ENCODE measurements at regions not wholly inside any gene's neighbourhood (a gene's known extent, or its start where the extent isn't known, plus 50 kb on each side); places are given as distances from the start of the nearest gene placed in this dataset.

DNA sequence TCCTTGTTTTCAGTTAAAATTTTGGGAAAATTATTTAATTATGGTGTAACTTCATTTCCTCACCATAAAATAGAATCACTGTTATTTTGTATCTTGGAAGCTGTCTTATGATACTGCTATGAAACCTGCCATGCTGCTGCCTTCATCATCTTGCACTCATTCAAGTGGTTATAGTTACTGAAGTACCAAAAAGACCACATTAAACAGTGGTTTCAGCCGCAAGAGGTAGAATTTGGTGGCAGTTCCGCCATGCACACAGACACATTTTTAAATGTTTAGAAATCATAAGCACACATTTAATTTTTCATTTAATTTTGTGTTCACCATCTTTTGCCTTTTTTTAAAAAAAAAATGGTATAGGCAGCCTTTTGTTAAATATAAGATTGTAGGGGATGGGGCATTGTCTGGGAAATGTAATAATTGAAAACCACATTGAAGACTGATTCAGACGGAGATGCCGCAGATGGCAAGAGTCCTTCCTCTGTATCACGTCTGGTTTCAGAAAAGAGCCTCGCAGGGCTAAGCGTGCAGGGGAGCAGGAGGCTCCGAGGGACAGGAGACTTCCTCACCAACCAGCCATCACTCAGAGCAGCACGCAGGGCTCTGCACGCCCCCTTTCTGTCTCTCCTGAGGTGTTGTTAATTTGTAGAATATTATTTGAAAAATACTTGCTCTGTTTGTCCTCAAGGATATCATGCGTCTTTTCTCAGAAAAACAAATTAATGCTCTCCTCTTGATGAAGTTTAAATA lies 115.2 kb upstream of the PELI2 start:
- TF ChIP-seq EZH2 (IDR thresholded peaks at IDR 0.05; ENCODE audit: low read length, missing control alignments), result no peak
- TF ChIP-seq, protein P1, sequence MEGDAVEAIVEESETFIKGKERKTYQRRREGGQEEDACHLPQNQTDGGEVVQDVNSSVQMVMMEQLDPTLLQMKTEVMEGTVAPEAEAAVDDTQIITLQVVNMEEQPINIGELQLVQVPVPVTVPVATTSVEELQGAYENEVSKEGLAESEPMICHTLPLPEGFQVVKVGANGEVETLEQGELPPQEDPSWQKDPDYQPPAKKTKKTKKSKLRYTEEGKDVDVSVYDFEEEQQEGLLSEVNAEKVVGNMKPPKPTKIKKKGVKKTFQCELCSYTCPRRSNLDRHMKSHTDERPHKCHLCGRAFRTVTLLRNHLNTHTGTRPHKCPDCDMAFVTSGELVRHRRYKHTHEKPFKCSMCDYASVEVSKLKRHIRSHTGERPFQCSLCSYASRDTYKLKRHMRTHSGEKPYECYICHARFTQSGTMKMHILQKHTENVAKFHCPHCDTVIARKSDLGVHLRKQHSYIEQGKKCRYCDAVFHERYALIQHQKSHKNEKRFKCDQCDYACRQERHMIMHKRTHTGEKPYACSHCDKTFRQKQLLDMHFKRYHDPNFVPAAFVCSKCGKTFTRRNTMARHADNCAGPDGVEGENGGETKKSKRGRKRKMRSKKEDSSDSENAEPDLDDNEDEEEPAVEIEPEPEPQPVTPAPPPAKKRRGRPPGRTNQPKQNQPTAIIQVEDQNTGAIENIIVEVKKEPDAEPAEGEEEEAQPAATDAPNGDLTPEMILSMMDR (conservative IDR thresholded peaks at IDR 0.05 in 1 of 2, IDR thresholded peaks at IDR 0.05 in 1 of 2; ENCODE audit: low read depth in 1 of 2, low read length in 2 of 2), result no peak
